COLO668 (cell line): ENCODE measurements at regions not wholly inside any gene's neighbourhood (a gene's known extent, or its start where the extent isn't known, plus 50 kb on each side); places are given as distances from the start of the nearest gene placed in this dataset.
A peak's percentile ranks its signal among the peaks of the same experiment; 100 is the strongest.

Source experiments
- DNase-seq: peaks from one replicate; lab custom pipeline; 2025; ENCODE audit not compliant: unreplicated experiment; lab: John Stamatoyannopoulos, UW

GRCh38 chr15:48038221-48038620 is 82.6 kb upstream of the SLC24A5 start:
- DNase-seq: no peak

GRCh38 chr15:48040166-48040817 is 80.5 kb upstream of the SLC24A5 start:
- peak; percentile 11 for DNase-seq

DNA sequence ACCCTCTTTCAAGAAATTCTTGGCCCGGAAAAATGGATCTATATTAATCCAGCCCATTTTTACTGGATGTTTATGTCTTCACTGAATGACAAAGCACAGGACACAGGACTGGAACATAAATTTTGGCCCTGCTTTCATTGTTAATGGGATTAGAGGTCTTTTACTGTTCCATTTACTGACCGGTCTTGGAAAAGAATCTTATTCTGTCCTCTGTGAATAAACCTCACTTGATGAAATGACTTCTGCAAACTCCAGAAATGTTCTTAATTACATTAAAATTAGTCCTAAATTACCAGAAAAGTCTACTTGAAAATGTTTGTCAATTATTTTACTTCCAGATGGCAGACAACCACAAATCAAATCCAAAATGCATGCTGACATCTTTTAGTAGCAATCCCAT is 79.3 kb upstream of the SLC24A5 start:
- DNase-seq: no peak

- DNase-seq: no peak
Measured at GRCh38 chr15:48046813-48047438, 73.9 kb upstream of the SLC24A5 start.

GRCh38 chr15:48049736-48050135 is 71.1 kb upstream of the SLC24A5 start:
- no peak for DNase-seq

DNA sequence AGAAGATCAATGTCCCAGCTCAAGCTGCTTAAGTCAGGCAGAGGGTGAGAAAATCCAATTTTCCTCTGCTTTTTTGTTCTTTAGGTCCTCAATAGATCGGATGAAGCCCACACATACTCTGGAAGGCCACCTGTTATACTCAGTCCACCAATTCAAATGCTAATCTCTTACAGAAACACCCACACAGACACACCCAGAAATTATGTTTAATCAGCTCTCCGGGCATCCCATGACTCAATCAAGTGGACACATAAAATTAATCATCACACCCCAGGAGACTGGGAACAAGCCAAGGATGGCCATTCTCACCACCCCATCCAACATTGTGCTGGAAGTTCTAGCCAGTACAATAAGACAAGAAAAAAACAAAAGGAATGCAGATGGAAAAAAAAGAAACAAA is 67.8 kb upstream of the SLC24A5 start:
- peak; percentile 15 for DNase-seq

DNA sequence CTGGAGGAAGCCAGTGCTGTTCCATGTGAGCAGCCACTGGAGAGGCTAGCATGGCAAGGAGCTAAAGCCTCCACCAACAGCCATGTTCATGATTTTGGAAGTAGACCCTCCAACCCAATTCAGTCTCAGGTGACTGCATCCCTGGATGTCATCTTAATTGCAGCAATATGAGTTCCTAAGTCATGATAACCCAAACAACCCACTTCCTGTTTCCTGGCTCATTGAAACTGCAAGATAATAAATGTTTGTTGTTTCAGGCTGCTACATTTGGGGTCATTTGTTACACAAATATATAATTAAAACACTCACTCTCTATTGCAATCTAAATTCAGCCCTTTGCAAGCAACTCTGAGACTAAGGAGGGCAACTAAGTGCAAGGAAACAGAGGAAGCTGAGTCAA is 62.4 kb upstream of the SLC24A5 start:
- DNase-seq: no peak

GRCh38 chr15:48059791-48060190 is 61.0 kb upstream of the SLC24A5 start:
- DNase-seq: no peak

GRCh38 chr15:48060396-48060795 is 60.4 kb upstream of the SLC24A5 start:
- no peak for DNase-seq

GRCh38 chr15:48061605-48062004 is 59.2 kb upstream of the SLC24A5 start:
- DNase-seq: no peak

DNA sequence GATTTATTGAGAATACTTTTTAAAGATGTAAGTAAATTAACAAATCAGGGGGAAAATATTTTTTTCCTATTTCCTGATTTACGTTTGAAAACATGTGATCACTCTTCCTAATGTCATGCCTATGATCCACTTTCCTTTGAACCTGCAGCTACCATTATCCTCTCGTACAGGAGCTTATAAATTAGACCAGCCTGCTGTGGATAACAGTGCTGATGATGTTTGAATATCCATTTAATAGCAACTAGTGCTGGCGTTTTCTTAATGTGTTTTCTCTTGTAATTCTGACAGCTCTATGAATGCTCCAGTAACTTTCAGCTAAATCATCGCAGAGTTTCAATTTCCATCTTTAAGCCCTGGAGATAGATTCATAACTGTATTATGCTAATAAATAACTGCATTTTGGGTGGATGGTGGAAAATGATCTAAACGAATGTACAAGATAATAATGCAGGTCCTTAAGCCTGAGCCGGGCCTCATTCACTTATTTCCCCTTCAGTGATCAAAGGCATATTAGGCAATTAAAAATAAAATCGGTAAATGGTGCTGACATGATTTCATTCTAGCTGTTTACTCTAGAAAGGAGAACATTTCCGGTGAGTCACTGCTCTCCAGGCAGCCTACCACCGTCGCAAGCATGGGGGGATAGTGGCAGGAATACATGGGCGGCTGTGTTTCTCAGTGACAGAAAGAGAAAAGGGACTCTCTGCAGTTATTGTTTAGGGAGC is 58.5 kb upstream of the SLC24A5 start:
- DNase-seq: peak; percentile 58

GRCh38 chr15:48063411-48063985 is 57.3 kb upstream of the SLC24A5 start:
- no peak for DNase-seq

DNA sequence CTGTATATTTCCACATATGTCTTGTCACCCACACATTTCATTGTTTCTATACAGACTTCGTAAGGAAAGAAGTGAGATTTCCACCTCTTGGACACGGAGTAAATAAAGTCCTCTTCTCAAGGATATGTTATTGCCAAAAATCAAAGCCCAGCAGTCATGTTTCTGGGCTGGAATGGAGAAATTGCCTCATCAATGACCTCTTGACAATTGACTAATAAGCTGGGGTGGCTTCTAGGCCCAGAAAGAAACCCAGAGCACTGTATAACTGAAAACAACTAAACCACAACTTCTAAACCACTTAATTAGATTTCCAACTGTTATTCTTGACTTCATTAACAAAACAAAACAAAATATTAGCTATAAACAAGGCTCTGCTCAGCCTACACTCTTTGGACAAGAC is 56.4 kb upstream of the SLC24A5 start:
- DNase-seq: no peak

DNA sequence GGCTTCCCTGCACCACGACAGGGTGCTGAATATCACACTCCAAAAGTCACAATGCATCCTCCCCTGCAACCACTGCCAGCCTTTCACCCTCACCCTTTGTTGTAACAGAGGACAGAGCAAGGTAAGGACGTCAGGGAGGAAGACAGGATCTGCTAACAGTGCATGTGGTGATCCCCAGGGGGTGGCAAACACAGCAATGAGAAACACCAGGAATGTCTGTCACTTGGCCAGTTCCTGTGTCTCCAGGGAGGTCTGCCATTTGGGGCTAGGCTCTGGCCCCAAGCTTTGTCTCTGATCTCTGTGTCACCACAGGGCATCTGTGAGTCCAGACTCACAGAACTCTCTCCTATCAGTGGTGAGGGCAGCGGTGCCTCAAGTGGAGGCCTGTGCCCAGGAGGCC is 54.3 kb upstream of the SLC24A5 start:
- no peak for DNase-seq
